DMS114 treated with DMSO at 0.1 percent for 48 hours (cell line): ENCODE measurements at regions not wholly inside any gene's neighbourhood (a gene's known extent, or its start where the extent isn't known, plus 50 kb on each side); places are given as distances from the start of the nearest gene placed in this dataset.
"Not testable (repeated sequence)": the region's sequence is repeated elsewhere in the genome, so short reads cannot be mapped to it uniquely, and the experiment has no call there.

Source experiments
- DNase-seq: peaks from one replicate; lab custom pipeline; 2025; ENCODE audit not compliant: unreplicated experiment; lab: John Stamatoyannopoulos, UW

DNA sequence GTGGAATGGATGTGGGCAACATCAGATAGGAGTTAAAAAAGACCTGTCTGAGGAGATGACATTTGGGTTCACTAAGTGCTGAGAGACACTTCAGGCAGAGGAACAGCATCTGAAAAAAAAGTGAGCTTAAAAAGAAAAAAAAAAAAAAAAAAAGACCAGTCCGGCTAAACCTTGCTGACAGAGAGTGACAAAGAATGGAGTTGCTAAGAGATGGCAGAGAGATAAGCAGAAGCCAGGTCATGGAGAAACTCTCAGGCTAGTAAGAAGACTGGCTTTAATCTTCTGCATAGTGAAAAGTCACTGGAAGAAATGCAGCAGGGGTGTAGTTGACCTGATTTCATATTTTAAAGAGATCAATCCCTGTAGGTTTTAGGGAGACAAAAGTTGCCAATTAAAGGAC is 711.1 kb upstream of the SEMA3D start:
- DNase-seq = no peak

GRCh38 chr7:85896531-85896930 is 709.7 kb upstream of the SEMA3D start:
- no peak for DNase-seq

- no peak for DNase-seq
Measured at GRCh38 chr7:85895835-85896234, 709.0 kb upstream of the SEMA3D start.

DNA sequence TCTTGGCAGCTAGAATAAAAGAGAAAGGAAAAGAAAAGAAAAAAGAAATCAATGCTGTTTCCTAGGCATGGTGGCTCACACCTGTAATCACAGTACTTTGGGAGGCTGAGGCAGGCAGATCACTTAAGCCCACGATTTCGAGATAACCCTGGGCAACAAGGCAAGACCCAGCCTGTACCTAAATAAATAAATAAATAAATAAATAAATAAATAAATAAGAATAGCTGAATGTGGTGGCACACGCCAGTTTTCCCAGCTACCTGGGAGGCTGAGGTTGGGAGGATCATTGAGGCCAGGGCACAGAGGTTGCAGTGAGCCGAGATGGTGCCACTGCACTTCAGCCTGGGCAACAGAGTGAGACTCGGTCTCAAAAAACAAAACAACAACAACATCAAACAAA is 705.0 kb upstream of the SEMA3D start:
- not testable (repeated sequence) for DNase-seq

DNA sequence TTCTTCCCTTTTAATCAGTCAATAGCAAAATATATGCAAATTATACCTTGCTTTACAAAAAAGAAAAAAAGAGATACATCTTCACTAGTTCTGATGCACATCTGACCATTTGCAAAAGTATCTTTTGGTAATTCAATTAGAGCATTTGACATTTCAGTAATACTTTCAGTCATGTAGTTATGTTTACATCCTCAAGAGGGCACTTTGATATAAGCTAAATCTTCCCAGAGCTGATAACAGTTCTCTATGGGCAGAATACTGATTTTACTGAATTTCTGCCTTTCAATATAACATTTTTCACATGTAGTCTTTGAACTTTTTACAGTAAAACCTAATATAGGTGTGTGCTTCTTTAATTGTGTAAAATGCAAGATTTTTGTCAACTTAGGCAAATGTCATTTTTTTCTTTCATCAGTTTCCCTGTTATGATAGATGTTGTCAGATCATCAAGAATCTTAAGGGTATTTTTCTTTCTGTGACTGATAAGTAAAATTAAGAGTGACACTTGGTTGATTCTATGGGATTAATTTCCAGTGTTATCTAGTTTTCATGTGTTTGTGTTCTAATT is 703.5 kb upstream of the SEMA3D start:
- peak; percentile 55 for DNase-seq

DNA sequence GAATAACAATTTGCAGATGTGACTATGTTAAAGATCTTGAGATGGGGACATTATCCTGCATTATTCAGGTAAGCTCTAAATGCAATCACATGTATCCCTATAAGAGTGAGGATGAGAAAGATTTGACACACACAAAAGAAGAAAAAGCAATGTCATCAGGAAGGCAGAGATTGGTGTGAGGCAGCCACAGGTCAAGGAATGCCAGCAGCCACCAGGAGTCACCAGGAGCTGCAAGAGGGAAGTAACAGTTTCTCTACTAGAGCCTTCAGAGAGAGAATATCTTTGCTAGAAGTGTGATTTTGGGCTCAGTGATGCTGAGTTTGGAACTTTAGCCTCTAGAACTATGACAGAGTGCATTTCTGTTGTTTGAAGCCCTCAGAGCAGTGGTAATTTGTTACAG is 700.3 kb upstream of the SEMA3D start:
- no peak for DNase-seq

DNA sequence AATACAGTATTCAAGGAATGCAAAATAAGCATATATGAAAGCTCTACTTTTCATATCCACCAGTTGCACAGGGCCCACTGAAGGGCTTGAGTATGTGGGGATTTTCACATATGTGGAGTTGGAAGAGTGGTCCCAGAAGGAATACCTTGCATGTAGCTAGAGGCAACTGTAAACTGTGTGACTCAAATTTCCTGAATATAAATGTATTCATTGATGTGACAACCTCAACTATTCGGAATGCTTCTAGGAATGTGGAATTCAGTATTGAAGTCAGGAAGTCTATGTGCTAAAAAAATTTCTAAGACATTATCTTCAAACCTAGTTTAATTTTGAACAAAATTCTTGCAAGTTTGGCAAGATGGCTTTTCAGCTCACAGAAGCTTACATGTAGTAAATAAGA is 695.5 kb upstream of the SEMA3D start:
- DNase-seq = no peak

DNA sequence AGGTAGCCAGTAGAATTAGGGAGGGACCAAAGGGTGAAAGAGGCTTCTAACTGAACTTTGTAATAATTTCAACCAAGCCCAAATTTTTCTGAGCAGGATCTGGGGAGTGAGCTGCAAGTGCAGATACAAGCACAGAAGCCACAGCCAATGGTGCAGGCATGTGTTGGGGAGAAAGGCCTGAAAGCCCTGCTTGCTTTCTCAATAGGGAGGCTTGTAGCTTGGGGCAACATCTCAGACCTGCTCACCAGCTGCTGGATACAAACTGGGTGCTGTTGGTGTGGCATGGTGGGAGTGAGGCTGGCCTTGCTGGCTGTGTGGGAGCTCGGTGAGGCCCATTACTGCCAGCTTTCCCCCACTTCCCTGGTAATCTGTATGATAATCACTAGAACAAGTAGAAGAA is 688.5 kb upstream of the SEMA3D start:
- DNase-seq = no peak

DNA sequence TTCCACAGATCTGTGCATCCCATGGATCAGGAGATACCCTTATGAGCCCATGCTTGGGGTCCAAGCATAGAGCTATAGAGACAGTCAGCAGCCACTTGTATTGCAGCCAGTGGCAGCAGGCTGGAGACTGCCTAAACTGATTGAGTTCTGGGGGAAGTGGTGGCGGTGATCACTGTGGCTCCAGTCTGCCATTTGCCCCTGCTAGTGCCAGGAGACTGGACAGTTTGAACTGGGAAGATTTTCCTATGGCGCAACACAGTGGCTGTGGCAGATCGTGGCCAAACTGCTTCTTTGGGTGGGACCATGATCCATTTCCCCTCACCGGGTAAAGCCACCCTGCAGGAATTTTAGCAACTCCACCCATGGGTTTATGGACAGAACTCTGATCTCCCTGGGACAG is 679.7 kb upstream of the SEMA3D start:
- DNase-seq = no peak

DNA sequence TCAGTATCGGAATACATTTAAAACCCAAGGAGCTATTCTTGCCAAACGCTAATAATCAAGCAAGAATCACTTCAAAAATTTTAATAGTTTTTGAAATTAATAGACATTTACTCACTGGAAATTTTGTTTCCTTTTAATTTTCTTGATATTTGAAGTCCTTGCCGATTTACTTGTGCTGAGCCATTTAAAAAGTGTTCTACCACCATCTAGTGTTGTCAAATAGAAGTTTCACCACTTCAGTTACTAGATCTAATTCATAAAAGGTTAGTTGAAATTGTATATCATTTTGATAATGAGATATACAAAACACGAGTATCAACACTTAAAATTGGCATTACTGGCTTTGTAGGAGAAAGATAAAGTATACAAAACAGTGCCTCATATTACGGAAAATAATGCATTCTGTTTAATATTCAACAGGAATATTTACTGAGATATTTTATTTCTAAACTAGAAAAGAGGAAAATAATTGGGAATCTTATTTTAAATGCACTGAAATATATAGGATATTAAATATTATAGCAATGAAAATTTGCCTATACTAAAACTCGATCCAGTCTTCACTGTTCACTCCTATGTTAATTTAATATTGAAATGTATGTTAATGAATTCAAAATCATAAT is 664.8 kb upstream of the SEMA3D start:
- DNase-seq = peak; percentile 76

- no peak for DNase-seq
Measured at GRCh38 chr7:85850381-85850780, 663.5 kb upstream of the SEMA3D start.

- DNase-seq = no peak
Measured at GRCh38 chr7:85840554-85840953, 653.7 kb upstream of the SEMA3D start.

DNA sequence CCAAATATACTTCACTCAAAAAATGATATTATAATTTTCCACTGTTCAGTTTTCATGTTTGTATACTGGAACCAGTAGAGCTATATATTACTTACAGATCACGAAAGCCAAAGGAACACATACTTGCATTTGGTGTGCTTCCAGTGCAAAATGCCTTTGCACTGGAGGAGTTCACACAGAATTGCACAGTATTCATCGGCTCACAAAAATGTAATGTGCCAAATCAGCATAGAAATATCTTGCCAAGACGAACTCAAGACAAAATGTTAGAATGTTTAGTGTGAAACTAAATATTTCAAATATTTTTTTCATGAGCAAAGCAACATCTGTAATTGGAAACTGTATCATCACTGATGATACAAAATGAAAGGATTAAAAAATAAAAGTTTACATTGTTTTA is 646.2 kb upstream of the SEMA3D start:
- no peak for DNase-seq

DNA sequence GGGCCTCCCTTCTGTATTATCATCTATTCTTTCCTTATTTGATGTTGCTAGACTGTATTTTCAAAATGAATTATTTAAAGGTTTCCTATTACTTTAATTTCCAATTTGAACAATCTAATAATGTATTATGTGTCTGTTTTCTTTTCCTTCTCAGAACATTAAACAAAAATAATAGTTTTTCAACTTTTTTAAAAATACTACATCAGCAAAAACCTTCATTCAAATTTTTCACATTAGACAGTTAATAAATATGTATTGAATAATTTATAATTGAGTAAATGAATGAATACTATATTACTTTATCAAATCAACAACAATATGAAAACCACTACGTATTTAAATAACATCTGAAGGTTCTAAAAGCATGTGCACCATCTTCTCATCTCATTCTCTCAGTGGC is 644.1 kb upstream of the SEMA3D start:
- DNase-seq = no peak

- no peak for DNase-seq
Measured at GRCh38 chr7:85829817-85830432, 643.1 kb upstream of the SEMA3D start.

DNA sequence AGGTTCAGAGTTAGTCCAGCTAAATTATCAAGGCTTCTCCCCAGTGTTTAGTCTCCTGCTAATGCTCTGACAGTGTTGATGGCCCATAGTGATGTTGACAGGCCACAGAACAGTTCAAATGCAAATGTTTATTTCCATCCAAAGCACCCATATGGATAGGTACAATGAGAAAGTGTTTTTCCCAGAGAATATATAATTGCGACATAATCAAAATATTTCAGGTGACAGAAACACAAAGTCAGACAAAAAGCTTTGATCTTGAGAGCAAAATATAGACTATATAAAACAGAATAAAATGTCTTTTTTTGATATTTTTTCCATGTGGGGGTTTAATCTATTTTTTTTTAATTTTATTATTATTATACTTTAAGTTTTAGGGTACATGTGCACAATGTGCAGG is 642.3 kb upstream of the SEMA3D start:
- DNase-seq = no peak

GRCh38 chr7:85828614-85829013 is 641.8 kb upstream of the SEMA3D start:
- no peak for DNase-seq

DNA sequence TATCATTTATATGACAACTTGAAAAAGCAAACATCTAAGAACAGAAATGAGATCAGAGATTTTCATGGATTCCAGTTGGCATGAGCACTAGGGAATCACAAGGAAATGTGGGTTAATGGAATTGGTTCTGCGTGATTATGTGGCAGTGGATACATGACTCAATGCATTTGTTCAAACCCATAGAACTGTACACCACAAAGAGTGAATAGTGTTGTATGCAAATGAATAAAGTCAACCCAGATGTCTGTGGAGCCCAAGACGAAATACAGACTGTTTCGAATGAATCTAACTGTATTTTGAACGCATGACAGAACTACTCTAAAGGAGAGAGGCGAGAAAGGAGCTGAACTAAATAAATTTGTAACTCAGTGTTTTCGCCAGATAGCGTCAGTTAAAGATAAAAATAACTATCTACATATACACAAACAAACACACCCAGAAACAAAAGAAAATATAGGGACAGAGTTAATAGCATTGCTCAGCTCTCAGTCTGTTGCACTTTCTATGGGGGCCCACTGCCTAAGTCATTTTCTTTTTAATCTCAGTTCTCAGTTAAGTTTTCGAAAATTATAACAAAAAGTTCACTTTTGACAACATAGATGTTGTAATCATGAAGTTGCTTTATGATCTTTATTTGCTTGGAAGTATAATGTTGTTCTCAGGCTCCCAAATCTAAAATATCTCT is 636.7 kb upstream of the SEMA3D start:
- DNase-seq = no peak

DNA sequence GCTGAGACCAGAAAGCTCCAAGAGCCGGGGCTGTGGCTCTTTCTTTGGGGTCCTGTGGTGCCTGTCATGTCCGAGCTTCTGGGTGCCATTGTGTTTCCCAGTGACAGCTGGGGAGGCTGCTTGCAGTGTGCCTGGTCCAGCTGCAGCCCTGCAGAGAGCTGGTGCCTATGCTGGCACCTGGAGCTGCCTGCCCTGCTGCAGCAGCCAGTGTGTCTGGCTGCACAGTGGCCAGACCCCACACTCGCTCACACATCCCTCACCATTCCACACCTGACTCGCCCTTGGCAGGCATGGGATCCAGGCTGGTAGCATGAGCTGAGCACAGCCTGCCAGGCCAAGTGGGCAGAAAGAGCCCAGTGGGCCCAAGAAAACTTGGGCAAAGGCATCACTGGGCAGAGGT is 635.1 kb upstream of the SEMA3D start:
- DNase-seq = no peak

GRCh38 chr7:85820702-85821443 is 634.0 kb upstream of the SEMA3D start:
- no peak for DNase-seq

DNA sequence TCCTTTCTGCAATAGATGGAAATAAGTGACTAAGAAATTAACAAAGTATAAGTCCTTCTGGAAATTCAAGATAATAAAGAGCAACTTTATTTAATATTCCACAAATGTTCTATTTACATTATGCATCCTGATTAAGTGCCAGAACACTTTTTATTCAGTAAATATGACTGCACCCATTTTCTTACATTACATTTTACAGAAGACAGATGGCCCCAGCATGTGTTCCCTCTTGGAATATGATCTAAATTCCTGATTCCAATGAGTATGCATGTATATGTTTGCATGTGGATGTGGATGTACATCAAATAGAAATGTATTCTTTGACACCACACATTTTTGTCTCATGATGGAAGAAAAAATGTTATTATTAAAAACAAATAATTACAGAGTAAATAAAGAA is 628.7 kb upstream of the SEMA3D start:
- DNase-seq = no peak

DNA sequence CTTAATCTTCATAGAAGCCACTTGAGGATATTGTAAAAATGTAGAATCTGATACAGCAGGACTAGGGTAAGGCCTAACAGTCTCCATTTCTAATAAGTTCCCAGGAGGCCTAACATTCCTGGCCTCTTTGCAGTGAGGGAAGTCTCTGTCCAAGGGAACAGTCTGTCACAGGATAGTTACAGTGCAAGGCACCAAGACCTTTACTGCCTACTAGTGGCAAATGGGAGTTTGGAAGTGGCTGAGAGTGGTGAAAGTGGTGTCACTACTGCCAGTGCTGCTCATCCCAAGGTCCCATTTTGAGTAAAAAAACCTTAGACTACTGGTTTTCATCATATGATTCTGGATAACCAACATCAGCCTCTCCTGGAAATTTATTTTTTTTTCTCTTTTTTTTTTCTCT is 619.5 kb upstream of the SEMA3D start:
- DNase-seq = no peak
